ENCODE measurements at regions not wholly inside any gene's neighbourhood (a gene's known extent, or its start where the extent isn't known, plus 50 kb on each side); places are given as distances from the start of the nearest gene placed in this dataset.

GRCh38 chr4:38368613-38369012, 295.4 kb upstream of the KLF3 start:
- TF ChIP-seq CTCF (IDR thresholded peaks at IDR 0.05; ENCODE audit: low read depth, low read length, missing control alignments) = no peak
- no peak overlapping the region for H3K4me3 ChIP-seq (replicated peaks; ENCODE audit: low read depth, low read length)
- no peak for DNase-seq (ENCODE audit: extremely low read depth, low read depth)

- no peak overlapping the region for H3K4me3 ChIP-seq (replicated peaks; ENCODE audit: low read depth, low read length)
- TF ChIP-seq CTCF (IDR thresholded peaks at IDR 0.05; ENCODE audit: low read depth, low read length, missing control alignments) = no peak
- no peak for DNase-seq (ENCODE audit: extremely low read depth, low read depth)
Observed at GRCh38 chr4:38371391-38371851, 292.6 kb upstream of the KLF3 start.

- TF ChIP-seq CTCF (IDR thresholded peaks at IDR 0.05; ENCODE audit: low read depth, low read length, missing control alignments) = no peak
- no peak overlapping the region for H3K4me3 ChIP-seq (replicated peaks; ENCODE audit: low read depth, low read length)
- DNase-seq (ENCODE audit: extremely low read depth, low read depth) = no peak
Observed at GRCh38 chr4:38373375-38373774, 290.6 kb upstream of the KLF3 start.

GRCh38 chr4:38377195-38377594, 286.8 kb upstream of the KLF3 start:
- no peak for TF ChIP-seq CTCF (IDR thresholded peaks at IDR 0.05; ENCODE audit: low read depth, low read length, missing control alignments)

GRCh38 chr4:38378478-38378877, 285.5 kb upstream of the KLF3 start:
- no peak for DNase-seq (ENCODE audit: extremely low read depth, low read depth)
- H3K4me3 ChIP-seq (replicated peaks; ENCODE audit: low read depth, low read length) = no peak overlapping the region
- TF ChIP-seq CTCF (IDR thresholded peaks at IDR 0.05; ENCODE audit: low read depth, low read length, missing control alignments) = no peak

More at GRCh38 chr4:38377195-38377594, 286.8 kb upstream of the KLF3 start:
- H3K4me3 ChIP-seq (replicated peaks; ENCODE audit: low read depth, low read length) = no peak overlapping the region
- no peak for DNase-seq (ENCODE audit: extremely low read depth, low read depth)

- no peak for TF ChIP-seq CTCF (IDR thresholded peaks at IDR 0.05; ENCODE audit: low read depth, low read length, missing control alignments)
- H3K4me3 ChIP-seq (replicated peaks; ENCODE audit: low read depth, low read length) = no peak overlapping the region
Observed at GRCh38 chr4:38381788-38382187, 282.2 kb upstream of the KLF3 start.

GRCh38 chr4:38382520-38382919, 281.5 kb upstream of the KLF3 start:
- no peak for DNase-seq (ENCODE audit: extremely low read depth, low read depth)
- no peak overlapping the region for H3K4me3 ChIP-seq (replicated peaks; ENCODE audit: low read depth, low read length)
- no peak for TF ChIP-seq CTCF (IDR thresholded peaks at IDR 0.05; ENCODE audit: low read depth, low read length, missing control alignments)

More at GRCh38 chr4:38381788-38382187, 282.2 kb upstream of the KLF3 start:
- DNase-seq (ENCODE audit: extremely low read depth, low read depth) = no peak

Data from HFF-Myc (cell line).